Breast epithelium (tissue), 4 donors: ENCODE measurements at regions not wholly inside any gene's neighbourhood (a gene's known extent, or its start where the extent isn't known, plus 50 kb on each side); places are given as distances from the start of the nearest gene placed in this dataset.

ENCODE experiments used
- DNase-seq, 2 donors: peaks; one replicate each; pipeline ENCODE4 v3.0.0-alpha.2; 2019; ENCODE audit warnings: low spot score in 2 of 2
- H3K27ac ChIP-seq, 2 donors: fragments of 200-600 bp; sonication (generic) in 1 of 2; one replicate each; pipeline ENCODE4 v1.5.1; 2016 to 2019; ENCODE audit warnings: mild to moderate bottlenecking in 1 of 2
- H3K27me3 ChIP-seq, 2 donors: fragments of 200-600 bp; sonication (generic) in 1 of 2; one replicate each; pipeline versions ENCODE4 v1.5.1 to v1.6.0; 2017 to 2019; ENCODE audit warnings: control low read depth in 1 of 2, mild to moderate bottlenecking in 1 of 2
- H3K36me3 ChIP-seq: fragments of 200-600 bp; one replicate; pipeline ENCODE4 v1.5.1; 2019
- H3K4me1 ChIP-seq, 2 donors: fragments of 200-600 bp; sonication (generic); one replicate each; pipeline ENCODE4 v1.5.1; 2016 to 2019; ENCODE audit warnings: control low read depth in 1 of 2
- H3K4me3 ChIP-seq, 3 donors: fragments of 200-600 bp; sonication (generic); 1 replicate in 2 of 3; 2 replicates in 1 of 3; pipeline ENCODE4 v1.5.1; 2016 to 2019; ENCODE audit warnings: mild to moderate bottlenecking in 3 of 3, moderate library complexity in 2 of 3
- H3K9me3 ChIP-seq, 2 donors: fragments of 200-600 bp; sonication (generic) in 1 of 2; one replicate each; pipeline ENCODE4 v1.5.1; 2016 to 2019; ENCODE audit warnings: control low read depth in 1 of 2
- CTCF ChIP-seq, 3 donors: fragments of 450-650 bp; IDR thresholded peaks; one replicate each; pipeline ENCODE4 v1.5.1; 2016 to 2017; ENCODE audit warnings: antibody characterized with exemption in 3 of 3, mild to moderate bottlenecking in 3 of 3, moderate library complexity in 3 of 3
- POLR2A ChIP-seq: fragments of 450-650 bp; IDR thresholded peaks from one replicate; pipeline ENCODE4 v1.6.1; 2016; ENCODE audit warnings: antibody characterized with exemption, mild to moderate bottlenecking, moderate library complexity
- POLR2AphosphoS5 ChIP-seq, 3 donors: sonication (generic); formaldehyde crosslinking; IDR thresholded peaks; one replicate each; pipeline ENCODE4 v1.6.1; 2017; ENCODE audit warnings: antibody characterized with exemption in 3 of 3
- intact Hi-C: fragments of 100-400 bp; cut with DNase I; formaldehyde crosslinking; loops from one replicate; pipeline ENCODE4 v1.15.1; 2023; ENCODE audit warnings: low total_unique reads

GRCh38 chr4:93888308-93888707 lies 59.8 kb downstream of the ATOH1 start:
- TF ChIP-seq POLR2A (no peak), POLR2AphosphoS5 (IDR thresholded peaks at IDR 0.05) (no peak), CTCF (IDR thresholded peaks at IDR 0.05) (no peak)
- Histone ChIP-seq H3K4me1 (no peaks in the 10 kb centered on the region), H3K27me3 (no peaks in the 10 kb centered on the region), H3K9me3 (no peaks in the 10 kb centered on the region), H3K27ac (no peak overlapping the region), H3K36me3 (no peaks in the 10 kb centered on the region), H3K4me3 (no peak overlapping the region)
- DNase-seq, result no peak
- intact Hi-C loops, result no loop called here

GRCh38 chr4:93888768-93889167 lies 60.2 kb downstream of the ATOH1 start:
- H3K27me3 ChIP-seq, result no peaks in the 10 kb centered on the region
- no peaks in the 10 kb centered on the region for H3K9me3 ChIP-seq
- no peak overlapping the region for H3K4me3 ChIP-seq
- intact Hi-C loops, result no loop called here
- DNase-seq, result no peak
- no peak overlapping the region for H3K27ac ChIP-seq
- H3K36me3 ChIP-seq, result no peaks in the 10 kb centered on the region
- TF ChIP-seq POLR2AphosphoS5 (IDR thresholded peaks at IDR 0.05), result no peak
- TF ChIP-seq CTCF (IDR thresholded peaks at IDR 0.05), result no peak
- no peak for TF ChIP-seq POLR2A
- no peaks in the 10 kb centered on the region for H3K4me1 ChIP-seq

- no peaks in the 10 kb centered on the region for H3K27me3 ChIP-seq
- H3K4me1 ChIP-seq, result no peaks in the 10 kb centered on the region
- no peak for TF ChIP-seq POLR2AphosphoS5 (IDR thresholded peaks at IDR 0.05)
- no peak for TF ChIP-seq CTCF (IDR thresholded peaks at IDR 0.05)
- no peak for TF ChIP-seq POLR2A
- no peak for DNase-seq
- no peaks in the 10 kb centered on the region for H3K9me3 ChIP-seq
- H3K36me3 ChIP-seq, result no peaks in the 10 kb centered on the region
- no peak overlapping the region for H3K27ac ChIP-seq
- H3K4me3 ChIP-seq, result no peak overlapping the region
- intact Hi-C loops, result no loop called here
Measured at GRCh38 chr4:93891244-93891643, 62.7 kb downstream of the ATOH1 start.

GRCh38 chr4:93894995-93895394 lies 66.4 kb downstream of the ATOH1 start:
- Histone ChIP-seq H3K36me3 (no peaks in the 10 kb centered on the region), H3K9me3 (no peaks in the 10 kb centered on the region), H3K4me1 (no peaks in the 10 kb centered on the region), H3K27me3 (no peaks in the 10 kb centered on the region), H3K4me3 (no peak overlapping the region), H3K27ac (no peak overlapping the region)
- TF ChIP-seq POLR2A (no peak), POLR2AphosphoS5 (IDR thresholded peaks at IDR 0.05) (no peak), CTCF (IDR thresholded peaks at IDR 0.05) (no peak)
- intact Hi-C loops, result no loop called here
- DNase-seq, result no peak

GRCh38 chr4:93896516-93896915 lies 68.0 kb downstream of the ATOH1 start:
- TF ChIP-seq CTCF (IDR thresholded peaks at IDR 0.05) (no peak), POLR2AphosphoS5 (IDR thresholded peaks at IDR 0.05) (no peak), POLR2A (no peak)
- DNase-seq, result no peak
- intact Hi-C loops, result no loop called here
- no peaks in the 10 kb centered on the region for H3K4me1 ChIP-seq
- no peak overlapping the region for H3K4me3 ChIP-seq
- H3K9me3 ChIP-seq, result no peaks in the 10 kb centered on the region
- H3K36me3 ChIP-seq, result no peaks in the 10 kb centered on the region
- H3K27me3 ChIP-seq, result no peaks in the 10 kb centered on the region
- no peak overlapping the region for H3K27ac ChIP-seq
